Hepatocyte (in vitro differentiated cells): ENCODE measurements at regions not wholly inside any gene's neighbourhood (a gene's known extent, or its start where the extent isn't known, plus 50 kb on each side); places are given as distances from the start of the nearest gene placed in this dataset.

Experiments
- EZH2 ChIP-seq: fragments of 200-600 bp; sonication (generic); IDR thresholded peaks from 2 replicates; pipeline ENCODE4 v1.6.1; 2016; ENCODE audit warnings: antibody characterized with exemption, mild to moderate bottlenecking, borderline replicate concordance
- TF ChIP-seq, protein P1 (sequence below): fragments of 200-600 bp; sonication (generic); IDR thresholded peaks from 2 replicates; pipeline ENCODE4 v1.5.1; 2016; ENCODE audit warnings: antibody characterized with exemption, mild to moderate bottlenecking; ENCODE audit not compliant: poor library complexity

- no peak for TF ChIP-seq EZH2
- TF ChIP-seq, protein P1, sequence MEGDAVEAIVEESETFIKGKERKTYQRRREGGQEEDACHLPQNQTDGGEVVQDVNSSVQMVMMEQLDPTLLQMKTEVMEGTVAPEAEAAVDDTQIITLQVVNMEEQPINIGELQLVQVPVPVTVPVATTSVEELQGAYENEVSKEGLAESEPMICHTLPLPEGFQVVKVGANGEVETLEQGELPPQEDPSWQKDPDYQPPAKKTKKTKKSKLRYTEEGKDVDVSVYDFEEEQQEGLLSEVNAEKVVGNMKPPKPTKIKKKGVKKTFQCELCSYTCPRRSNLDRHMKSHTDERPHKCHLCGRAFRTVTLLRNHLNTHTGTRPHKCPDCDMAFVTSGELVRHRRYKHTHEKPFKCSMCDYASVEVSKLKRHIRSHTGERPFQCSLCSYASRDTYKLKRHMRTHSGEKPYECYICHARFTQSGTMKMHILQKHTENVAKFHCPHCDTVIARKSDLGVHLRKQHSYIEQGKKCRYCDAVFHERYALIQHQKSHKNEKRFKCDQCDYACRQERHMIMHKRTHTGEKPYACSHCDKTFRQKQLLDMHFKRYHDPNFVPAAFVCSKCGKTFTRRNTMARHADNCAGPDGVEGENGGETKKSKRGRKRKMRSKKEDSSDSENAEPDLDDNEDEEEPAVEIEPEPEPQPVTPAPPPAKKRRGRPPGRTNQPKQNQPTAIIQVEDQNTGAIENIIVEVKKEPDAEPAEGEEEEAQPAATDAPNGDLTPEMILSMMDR = no peak
Observed at GRCh38 chr18:77992057-77992456, 742.4 kb downstream of the GALR1 start.
